Mucosa of rectum (tissue), 2 donors: ENCODE measurements at regions not wholly inside any gene's neighbourhood (a gene's known extent, or its start where the extent isn't known, plus 50 kb on each side); places are given as distances from the start of the nearest gene placed in this dataset.
A peak's percentile ranks its signal among the peaks of the same experiment; 100 is the strongest.
"Not testable (repeated sequence)": the region's sequence is repeated elsewhere in the genome, so short reads cannot be mapped to it uniquely, and the experiment has no call there.

Experiments
- H3K27ac ChIP-seq, 2 donors: one replicate each; pipeline ENCODE4 v1.7.0; 2013; ENCODE audit warnings: inconsistent platforms in 2 of 2, low read depth in 2 of 2, low read length in 2 of 2
- H3K27me3 ChIP-seq, 2 donors: one replicate each; pipeline ENCODE4 v1.7.0; 2013; ENCODE audit warnings: low read length in 2 of 2; ENCODE audit not compliant: control insufficient read depth in 2 of 2, insufficient read depth in 2 of 2
- H3K36me3 ChIP-seq, 2 donors: one replicate each; pipeline ENCODE4 v1.7.0; 2013; ENCODE audit warnings: low read length in 2 of 2; ENCODE audit not compliant: control insufficient read depth in 2 of 2, insufficient read depth in 2 of 2
- H3K4me1 ChIP-seq, 2 donors: one replicate each; pipeline ENCODE4 v1.7.0; 2013; ENCODE audit warnings: low read length in 2 of 2, mild to moderate bottlenecking in 1 of 2; ENCODE audit not compliant: control insufficient read depth in 2 of 2, insufficient read depth in 2 of 2
- H3K4me3 ChIP-seq, 2 donors: one replicate each; pipeline ENCODE4 v1.7.0; 2013; ENCODE audit warnings: low read length in 2 of 2
- H3K9ac ChIP-seq, 2 donors: one replicate each; pipeline ENCODE4 v1.7.0; 2013; ENCODE audit warnings: low read length in 2 of 2, low read depth in 1 of 2, mild to moderate bottlenecking in 1 of 2
- H3K9me3 ChIP-seq, 2 donors: one replicate each; pipeline ENCODE4 v1.7.0; 2013; ENCODE audit warnings: low read length in 2 of 2; ENCODE audit not compliant: control insufficient read depth in 2 of 2
- donor health status: healthy.
- donor health status: Normal muscosa, but diverticular disease.

- H3K4me1 ChIP-seq = no peaks in the 10 kb centered on the region
- H3K9ac ChIP-seq = no peak overlapping the region
- no peak overlapping the region for H3K27ac ChIP-seq
- H3K4me3 ChIP-seq = no peak overlapping the region
- no peaks in the 10 kb centered on the region for H3K27me3 ChIP-seq
- H3K36me3 ChIP-seq = no peaks in the 10 kb centered on the region
- no peaks in the 10 kb centered on the region for H3K9me3 ChIP-seq
Measured at GRCh38 chr18:70576276-70577022, 287.6 kb downstream of the SOCS6 start.

- not testable (repeated sequence) for H3K36me3 ChIP-seq, H3K27me3 ChIP-seq, H3K27ac ChIP-seq, H3K4me3 ChIP-seq, H3K4me1 ChIP-seq, H3K9me3 ChIP-seq, H3K9ac ChIP-seq
Measured at GRCh38 chr18:70574951-70575350, 286.1 kb downstream of the SOCS6 start.

GRCh38 chr18:70569647-70570046 lies 280.8 kb downstream of the SOCS6 start:
- not testable (repeated sequence) for H3K9ac ChIP-seq, H3K27ac ChIP-seq, H3K4me1 ChIP-seq, H3K9me3 ChIP-seq, H3K4me3 ChIP-seq, H3K27me3 ChIP-seq, H3K36me3 ChIP-seq

- H3K27me3 ChIP-seq = no peaks in the 10 kb centered on the region
- H3K9me3 ChIP-seq = no peaks in the 10 kb centered on the region
- H3K4me1 ChIP-seq = no peaks in the 10 kb centered on the region
- no peaks in the 10 kb centered on the region for H3K36me3 ChIP-seq
- H3K27ac ChIP-seq = no peak overlapping the region
- no peak overlapping the region for H3K9ac ChIP-seq
- H3K4me3 ChIP-seq = no peak overlapping the region
Measured at GRCh38 chr18:70559446-70559845, 270.6 kb downstream of the SOCS6 start.

- Histone ChIP-seq H3K27me3 (no peaks in the 10 kb centered on the region), H3K36me3 (no peaks in the 10 kb centered on the region), H3K9me3 (no peaks in the 10 kb centered on the region), H3K27ac (no peak overlapping the region), H3K9ac (no peak overlapping the region), H3K4me1 (no peaks in the 10 kb centered on the region), H3K4me3 (no peak overlapping the region)
Measured at GRCh38 chr18:70558371-70558770, 269.5 kb downstream of the SOCS6 start.

- Histone ChIP-seq H3K4me3 (no peak overlapping the region), H3K36me3 (no peaks in the 10 kb centered on the region), H3K27ac (no peak overlapping the region), H3K4me1 (no peaks in the 10 kb centered on the region), H3K9me3 (no peaks in the 10 kb centered on the region), H3K27me3 (no peaks in the 10 kb centered on the region), H3K9ac (no peak overlapping the region)
Measured at GRCh38 chr18:70554854-70555445, 266.1 kb downstream of the SOCS6 start.

GRCh38 chr18:70553936-70554260 lies 265.1 kb downstream of the SOCS6 start:
- Histone ChIP-seq H3K4me3 (no peak overlapping the region), H3K27me3 (no peaks in the 10 kb centered on the region), H3K27ac (no peak overlapping the region), H3K36me3 (no peaks in the 10 kb centered on the region), H3K9me3 (no peaks in the 10 kb centered on the region), H3K9ac (no peak overlapping the region), H3K4me1 (no peaks in the 10 kb centered on the region)

GRCh38 chr18:70553245-70553935 lies 264.5 kb downstream of the SOCS6 start:
- no peaks in the 10 kb centered on the region for H3K4me1 ChIP-seq
- H3K9me3 ChIP-seq = no peaks in the 10 kb centered on the region
- no peak overlapping the region for H3K27ac ChIP-seq
- H3K9ac ChIP-seq = no peak overlapping the region
- H3K4me3 ChIP-seq = no peak overlapping the region
- no peaks in the 10 kb centered on the region for H3K36me3 ChIP-seq
- H3K27me3 ChIP-seq = no peaks in the 10 kb centered on the region

GRCh38 chr18:70536370-70537062 lies 247.7 kb downstream of the SOCS6 start:
- Histone ChIP-seq H3K4me3 (peak overlapping the region; percentile 37 to 46), H3K9ac (no peak overlapping the region), H3K27me3 (no peaks in the 10 kb centered on the region), H3K4me1 (peaks cover 0 to 6% of the 10 kb centered on the region in 2 donors), H3K9me3 (no peaks in the 10 kb centered on the region), H3K36me3 (no peaks in the 10 kb centered on the region), H3K27ac (peak overlapping the region; percentile 34 to 67)

- Histone ChIP-seq H3K9ac (no peak overlapping the region), H3K27me3 (no peaks in the 10 kb centered on the region), H3K36me3 (no peaks in the 10 kb centered on the region), H3K27ac (no peak overlapping the region), H3K4me3 (no peak overlapping the region), H3K9me3 (no peaks in the 10 kb centered on the region), H3K4me1 (peaks cover 0 to 6% of the 10 kb centered on the region in 2 donors)
Measured at GRCh38 chr18:70535041-70535440, 246.2 kb downstream of the SOCS6 start.
